ENCODE measurements at regions not wholly inside any gene's neighbourhood (a gene's known extent, or its start where the extent isn't known, plus 50 kb on each side); places are given as distances from the start of the nearest gene placed in this dataset.

GRCh38 chr14:78092040-78092439 lies 78.1 kb upstream of the NRXN3 start:
- Mint-ChIP-seq H3K36me3 (no peaks in the 10 kb centered on the region), H3K27me3 (no peaks in the 10 kb centered on the region), H3K4me1 (no peaks in the 10 kb centered on the region), H3K27ac (no peak overlapping the region), H3K9me3 (no peaks in the 10 kb centered on the region), H3K4me3 (no peak overlapping the region)
- no peak for DNase-seq

DNA sequence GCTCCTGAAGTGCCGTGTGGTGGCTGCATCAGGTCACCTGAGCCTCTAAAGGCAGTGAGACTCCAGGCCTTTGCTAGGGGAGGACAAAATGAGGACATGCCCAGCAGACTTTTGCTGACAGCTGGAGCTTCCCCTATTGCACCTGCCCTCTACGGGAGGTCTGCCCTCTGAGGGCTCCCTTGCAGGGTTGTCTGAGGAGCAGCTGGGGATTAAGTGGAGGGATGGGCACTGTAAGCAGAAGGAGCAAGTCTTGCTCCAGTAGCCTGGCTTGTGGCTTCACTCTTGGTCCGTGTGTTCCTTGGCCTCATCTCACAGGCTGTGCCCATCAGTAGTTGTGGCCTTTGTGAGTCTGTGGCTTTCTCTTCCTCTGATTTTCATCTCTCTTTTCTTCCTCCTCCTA lies 66.9 kb upstream of the NRXN3 start:
- no peak for DNase-seq
- Mint-ChIP-seq H3K27ac (no peak overlapping the region), H3K9me3 (no peaks in the 10 kb centered on the region), H3K4me3 (no peak overlapping the region), H3K4me1 (no peaks in the 10 kb centered on the region), H3K27me3 (peaks cover 3% of the 10 kb centered on the region), H3K36me3 (no peaks in the 10 kb centered on the region)

GRCh38 chr14:78104160-78104559 lies 66.0 kb upstream of the NRXN3 start:
- peaks cover 3% of the 10 kb centered on the region for H3K27me3 Mint-ChIP-seq
- no peak overlapping the region for H3K27ac Mint-ChIP-seq
- no peak overlapping the region for H3K4me3 Mint-ChIP-seq

DNA sequence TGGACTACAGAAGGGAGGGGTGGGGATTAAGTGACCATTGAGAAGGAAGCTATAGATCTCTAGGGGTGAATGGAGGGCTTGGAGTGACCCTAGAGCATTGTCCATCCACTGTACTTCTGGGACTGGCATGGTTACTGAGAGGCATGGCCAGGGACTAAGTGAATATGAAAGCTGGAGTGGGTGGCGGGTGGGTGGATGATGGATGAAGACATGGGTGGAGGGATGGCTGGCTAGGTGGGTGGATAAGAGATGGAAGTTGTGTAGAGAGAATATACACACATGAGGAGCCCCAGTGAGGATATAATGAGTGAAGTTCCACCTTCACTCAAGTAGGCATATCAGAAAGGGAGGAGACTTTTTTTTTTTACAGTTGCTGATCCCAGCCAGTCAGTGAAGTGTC lies 65.5 kb upstream of the NRXN3 start:
- Mint-ChIP-seq H3K27me3 (peaks cover 3% of the 10 kb centered on the region), H3K36me3 (no peaks in the 10 kb centered on the region), H3K4me1 (no peaks in the 10 kb centered on the region), H3K27ac (no peak overlapping the region), H3K9me3 (no peaks in the 10 kb centered on the region), H3K4me3 (no peak overlapping the region)
- no peak for DNase-seq

More at GRCh38 chr14:78104160-78104559, 66.0 kb upstream of the NRXN3 start:
- no peak for DNase-seq
- H3K36me3 Mint-ChIP-seq, result no peaks in the 10 kb centered on the region
- no peaks in the 10 kb centered on the region for H3K4me1 Mint-ChIP-seq
- no peaks in the 10 kb centered on the region for H3K9me3 Mint-ChIP-seq

DNA sequence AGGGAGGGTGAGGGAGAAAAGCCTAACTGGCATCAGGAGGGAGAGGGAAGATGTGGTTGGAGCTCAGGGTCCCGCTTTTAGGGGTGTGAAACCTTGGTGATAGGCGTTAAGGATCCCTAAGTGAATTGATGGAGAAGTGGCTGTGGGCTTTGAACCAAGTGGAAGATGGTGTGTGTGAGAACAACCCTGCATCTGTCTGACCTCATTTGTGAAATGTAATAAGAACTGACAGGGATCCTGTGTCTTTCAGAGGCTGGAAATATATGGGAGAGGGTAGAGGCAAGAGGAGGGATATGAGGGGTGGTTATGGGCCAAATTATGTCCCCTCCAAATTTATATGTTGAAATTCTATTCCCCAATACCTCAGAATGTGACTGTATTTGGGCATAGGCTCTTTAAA lies 63.8 kb upstream of the NRXN3 start:
- Mint-ChIP-seq H3K27ac (no peak overlapping the region), H3K4me1 (no peaks in the 10 kb centered on the region), H3K36me3 (no peaks in the 10 kb centered on the region), H3K27me3 (peaks cover 3% of the 10 kb centered on the region), H3K9me3 (no peaks in the 10 kb centered on the region), H3K4me3 (no peak overlapping the region)
- no peak for DNase-seq

GRCh38 chr14:78107166-78107565 lies 63.0 kb upstream of the NRXN3 start:
- H3K36me3 Mint-ChIP-seq, result no peaks in the 10 kb centered on the region
- no peaks in the 10 kb centered on the region for H3K4me1 Mint-ChIP-seq
- H3K27ac Mint-ChIP-seq, result no peak overlapping the region
- no peak overlapping the region for H3K4me3 Mint-ChIP-seq
- H3K27me3 Mint-ChIP-seq, result peaks cover 3% of the 10 kb centered on the region
- H3K9me3 Mint-ChIP-seq, result no peaks in the 10 kb centered on the region
- DNase-seq, result no peak

- no peak for DNase-seq
- H3K4me1 Mint-ChIP-seq, result no peaks in the 10 kb centered on the region
- no peak overlapping the region for H3K27ac Mint-ChIP-seq
- H3K36me3 Mint-ChIP-seq, result no peaks in the 10 kb centered on the region
- H3K27me3 Mint-ChIP-seq, result peaks cover 10% of the 10 kb centered on the region
- no peak overlapping the region for H3K4me3 Mint-ChIP-seq
- peaks cover 2% of the 10 kb centered on the region for H3K9me3 Mint-ChIP-seq
Measured at GRCh38 chr14:78119440-78119839, 50.7 kb upstream of the NRXN3 start.
